CD14-positive monocyte (primary cell): ENCODE measurements at regions not wholly inside any gene's neighbourhood (a gene's known extent, or its start where the extent isn't known, plus 50 kb on each side); places are given as distances from the start of the nearest gene placed in this dataset.
A peak's percentile ranks its signal among the peaks of the same experiment; 100 is the strongest.

Experiments used
- DNase-seq, 3 donors: peaks; one replicate each; pipeline ENCODE4 v3.0.0-alpha.2; 2011 to 2022
- H2AFZ ChIP-seq: 2 replicates; pipeline ENCODE4 v1.6.0; 2012; ENCODE audit warnings: mild to moderate bottlenecking, low read depth, low read length, inconsistent platforms; ENCODE audit not compliant: insufficient read depth, poor library complexity, severe bottlenecking
- H3K27ac ChIP-seq, 2 donors: 1 replicate in 1 of 2; 2 replicates in 1 of 2; pipeline ENCODE4 v1.5.1; 2012 to 2013; ENCODE audit warnings: low read length in 2 of 2, control low read depth in 1 of 2, inconsistent platforms in 1 of 2, low read depth in 1 of 2, mild to moderate bottlenecking in 1 of 2
- H3K27me3 ChIP-seq, 2 donors: one replicate each; pipeline versions ENCODE4 v1.6.0 to v1.6.1; 2011 to 2013; ENCODE audit warnings: low read length in 2 of 2; ENCODE audit not compliant: control insufficient read depth in 2 of 2, insufficient read depth in 2 of 2
- H3K36me3 ChIP-seq, 2 donors: replicated peaks in 1 of 2; 1 replicate in 1 of 2; 2 replicates in 1 of 2; pipeline versions ENCODE4 v1.5.1 to v1.6.1; 2012 to 2013; ENCODE audit warnings: low read length in 2 of 2, control low read depth in 1 of 2, inconsistent platforms in 1 of 2, mild to moderate bottlenecking in 1 of 2; ENCODE audit not compliant: insufficient read depth in 2 of 2, control insufficient read depth in 1 of 2
- H3K4me1 ChIP-seq, 2 donors: 1 replicate in 1 of 2; 2 replicates in 1 of 2; pipeline versions ENCODE4 v1.5.1 to v1.6.1; 2012 to 2013; ENCODE audit warnings: low read length in 2 of 2, control low read depth in 1 of 2, inconsistent platforms in 1 of 2, mild to moderate bottlenecking in 1 of 2, moderate library complexity in 1 of 2; ENCODE audit not compliant: insufficient read depth in 2 of 2, control insufficient read depth in 1 of 2
- H3K4me2 ChIP-seq: replicated peaks from 2 replicates; pipeline ENCODE3; 2012; ENCODE audit warnings: low read length, moderate library complexity, mild to moderate bottlenecking; ENCODE audit not compliant: poor library complexity, severe bottlenecking; ENCODE audit errors: extremely low read depth
- H3K4me3 ChIP-seq, 3 experiments: fragments of 200-600 bp in 1 of 3; sonication (generic) in 1 of 3; replicated peaks in 1 of 3; 1 replicate in 2 of 3; 2 replicates in 1 of 3; pipeline ENCODE4 v1.5.1; 2011 to 2013; ENCODE audit warnings: low read length in 3 of 3, mild to moderate bottlenecking in 3 of 3, control low read depth in 2 of 3, low read depth in 2 of 3, inconsistent platforms in 1 of 3, moderate library complexity in 1 of 3
- H3K79me2 ChIP-seq: 2 replicates; pipeline ENCODE4 v1.6.0; 2012; ENCODE audit warnings: mild to moderate bottlenecking, control low read depth, inconsistent platforms, low read length, moderate library complexity; ENCODE audit not compliant: insufficient read depth
- H3K9ac ChIP-seq: 2 replicates; pipeline ENCODE4 v1.6.0; 2017; ENCODE audit warnings: low read length, mild to moderate bottlenecking; ENCODE audit not compliant: insufficient read depth, poor library complexity, severe bottlenecking
- H3K9me3 ChIP-seq, 2 donors: replicated peaks in 1 of 2; 1 replicate in 1 of 2; 2 replicates in 1 of 2; pipeline versions ENCODE4 v1.5.1 to v1.6.1; 2012 to 2013; ENCODE audit warnings: low read length in 2 of 2, control low read depth in 1 of 2; ENCODE audit not compliant: control insufficient read depth in 1 of 2, insufficient read depth in 1 of 2
- H4K20me1 ChIP-seq: 2 replicates; pipeline ENCODE4 v1.6.0; 2012; ENCODE audit warnings: mild to moderate bottlenecking, low read length, control low read depth, moderate library complexity; ENCODE audit not compliant: insufficient read depth
- H3K27ac Mint-ChIP-seq, 7 donors: one replicate each; pipeline ENCODE4 v1.8.0; 2020; ENCODE audit warnings: mild to moderate bottlenecking in 7 of 7, mixed read lengths in 7 of 7, moderate library complexity in 6 of 7, inconsistent platforms in 2 of 7
- H3K27me3 Mint-ChIP-seq, 3 donors: one replicate each; pipeline ENCODE4 v1.8.0; 2021 to 2022; ENCODE audit warnings: low read depth in 3 of 3, mild to moderate bottlenecking in 3 of 3, mixed read lengths in 3 of 3, moderate library complexity in 3 of 3, inconsistent platforms in 1 of 3
- H3K36me3 Mint-ChIP-seq, 2 donors: one replicate each; pipeline ENCODE4 v1.8.0; 2020; ENCODE audit warnings: mixed read lengths in 2 of 2, inconsistent platforms in 1 of 2, mild to moderate bottlenecking in 1 of 2
- H3K4me1 Mint-ChIP-seq: one replicate; pipeline ENCODE4 v1.8.0; 2020; ENCODE audit warnings: mild to moderate bottlenecking, mixed read lengths
- H3K4me3 Mint-ChIP-seq, 2 donors: one replicate each; pipeline ENCODE4 v1.8.0; 2020; ENCODE audit warnings: mild to moderate bottlenecking in 2 of 2, mixed read lengths in 2 of 2, moderate library complexity in 1 of 2
- H3K9me3 Mint-ChIP-seq, 7 donors: one replicate each; pipeline ENCODE4 v1.8.0; 2020 to 2022; ENCODE audit warnings: mixed read lengths in 7 of 7, mild to moderate bottlenecking in 6 of 7, moderate library complexity in 6 of 7, inconsistent platforms in 2 of 7
- CTCF ChIP-seq: fragments of 200-600 bp; IDR thresholded peaks from one replicate; pipeline ENCODE4 v1.8.0; 2022; ENCODE audit warnings: antibody characterized with exemption, mild to moderate bottlenecking
- WGBS: methylation state at CpG from one replicate; pipeline ENCODE4 v1.1.5; 2013; ENCODE audit warnings: missing lambda C conversion rate; ENCODE audit not compliant: insufficient coverage; 5-methylcytosine and 5-hydroxymethylcytosine counted together
- intact Hi-C, 2 donors: fragments of 100-400 bp; cut with micrococcal nuclease; formaldehyde crosslinking; loops; one replicate each; pipeline versions ENCODE4 v1.15.0 to v1.15.1; 2023

- H3K9me3 ChIP-seq: no peaks in the 10 kb centered on the region
- WGBS: no CpG with 5 or more reads among the region's 1 CpG
- Mint-ChIP-seq H3K27ac (no peak overlapping the region), H3K27me3 (peaks cover 11 to 26% (median 12%) of the 10 kb centered on the region in 3 donors), H3K9me3 (peaks cover 0 to 1% (median 0%) of the 10 kb centered on the region in 7 donors), H3K4me3 (peak overlapping the region in 1 of 2 donors; percentile 28), H3K4me1 (peaks cover 4% of the 10 kb centered on the region), H3K36me3 (no peaks in the 10 kb centered on the region)
- H3K4me2 ChIP-seq: no peak overlapping the region
- H3K4me3 ChIP-seq: no peak overlapping the region
- no peak overlapping the region for H3K9ac ChIP-seq
- no peak for DNase-seq
- intact Hi-C loops: loop anchor here (5.0 kb wide), 3 partner anchors 287 to 562 kb away; no protein-coding TSS in a partner anchor
- H4K20me1 ChIP-seq: no peaks in the 10 kb centered on the region
- no peak overlapping the region for H3K27ac ChIP-seq
- no peak for TF ChIP-seq CTCF
- no peaks in the 10 kb centered on the region for H3K4me1 ChIP-seq
- peaks cover 0 to 5% of the 10 kb centered on the region in 2 donors for H3K27me3 ChIP-seq
- H3K79me2 ChIP-seq: no peaks in the 10 kb centered on the region
- no peak overlapping the region for H2AFZ ChIP-seq
- no peaks in the 10 kb centered on the region for H3K36me3 ChIP-seq
These were observed 63.4 kb upstream of the SYPL1 start for GRCh38 chr7:106175507-106175906.

DNA sequence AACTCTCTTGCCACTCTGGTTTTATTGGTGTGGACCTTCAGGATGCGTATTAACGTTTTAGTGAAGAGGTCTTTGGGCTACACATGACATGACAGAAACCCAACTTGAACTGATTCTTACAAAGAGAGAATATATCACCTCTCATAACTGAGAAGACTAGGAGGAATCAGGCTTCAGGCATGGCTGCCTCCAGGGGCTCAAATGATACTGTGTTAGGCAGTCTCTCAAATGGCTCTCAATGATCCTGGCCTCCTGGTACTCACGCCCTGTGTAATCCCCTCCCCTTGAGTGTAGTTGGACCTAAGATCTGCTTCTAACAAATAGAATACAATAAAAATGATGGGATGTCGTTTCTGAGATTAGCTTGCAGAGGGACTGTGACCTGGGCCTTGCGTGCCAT lies 58.5 kb upstream of the SYPL1 start:
- H3K79me2 ChIP-seq: no peaks in the 10 kb centered on the region
- H3K27ac ChIP-seq: no peak overlapping the region
- H3K9me3 Mint-ChIP-seq: no peaks in the 10 kb centered on the region
- peaks cover 10% of the 10 kb centered on the region for H3K4me1 Mint-ChIP-seq
- H3K36me3 ChIP-seq: no peaks in the 10 kb centered on the region
- H3K4me2 ChIP-seq: no peak overlapping the region
- peaks cover 10 to 26% (median 12%) of the 10 kb centered on the region in 3 donors for H3K27me3 Mint-ChIP-seq
- H3K36me3 Mint-ChIP-seq: no peaks in the 10 kb centered on the region
- no peak overlapping the region for H2AFZ ChIP-seq
- DNase-seq: no peak
- no peak overlapping the region for H3K4me3 Mint-ChIP-seq
- H3K4me3 ChIP-seq: no peak overlapping the region
- peaks cover 8 to 12% of the 10 kb centered on the region in 2 donors for H3K4me1 ChIP-seq
- TF ChIP-seq CTCF: no peak
- H3K27ac Mint-ChIP-seq: no peak overlapping the region
- no peak overlapping the region for H3K9ac ChIP-seq
- intact Hi-C loops: no loop called here
- no peaks in the 10 kb centered on the region for H4K20me1 ChIP-seq
- H3K27me3 ChIP-seq: peaks cover 3 to 5% of the 10 kb centered on the region in 2 donors
- WGBS: no CpG with 5 or more reads among the region's 5 CpGs
- no peaks in the 10 kb centered on the region for H3K9me3 ChIP-seq
